GM21737 (cell line): ENCODE measurements at regions not wholly inside any gene's neighbourhood (a gene's known extent, or its start where the extent isn't known, plus 50 kb on each side); places are given as distances from the start of the nearest gene placed in this dataset.
"Not testable (repeated sequence)": the region's sequence is repeated elsewhere in the genome, so short reads cannot be mapped to it uniquely, and the experiment has no call there.

Source experiments
- ATAC-seq: cut with Tn5 transposase; IDR thresholded peaks from one replicate; pipeline ENCODE4 v1.9.1; 2021; ENCODE audit warnings: mild to moderate bottlenecking, moderate library complexity; ENCODE audit not compliant: unreplicated experiment

DNA sequence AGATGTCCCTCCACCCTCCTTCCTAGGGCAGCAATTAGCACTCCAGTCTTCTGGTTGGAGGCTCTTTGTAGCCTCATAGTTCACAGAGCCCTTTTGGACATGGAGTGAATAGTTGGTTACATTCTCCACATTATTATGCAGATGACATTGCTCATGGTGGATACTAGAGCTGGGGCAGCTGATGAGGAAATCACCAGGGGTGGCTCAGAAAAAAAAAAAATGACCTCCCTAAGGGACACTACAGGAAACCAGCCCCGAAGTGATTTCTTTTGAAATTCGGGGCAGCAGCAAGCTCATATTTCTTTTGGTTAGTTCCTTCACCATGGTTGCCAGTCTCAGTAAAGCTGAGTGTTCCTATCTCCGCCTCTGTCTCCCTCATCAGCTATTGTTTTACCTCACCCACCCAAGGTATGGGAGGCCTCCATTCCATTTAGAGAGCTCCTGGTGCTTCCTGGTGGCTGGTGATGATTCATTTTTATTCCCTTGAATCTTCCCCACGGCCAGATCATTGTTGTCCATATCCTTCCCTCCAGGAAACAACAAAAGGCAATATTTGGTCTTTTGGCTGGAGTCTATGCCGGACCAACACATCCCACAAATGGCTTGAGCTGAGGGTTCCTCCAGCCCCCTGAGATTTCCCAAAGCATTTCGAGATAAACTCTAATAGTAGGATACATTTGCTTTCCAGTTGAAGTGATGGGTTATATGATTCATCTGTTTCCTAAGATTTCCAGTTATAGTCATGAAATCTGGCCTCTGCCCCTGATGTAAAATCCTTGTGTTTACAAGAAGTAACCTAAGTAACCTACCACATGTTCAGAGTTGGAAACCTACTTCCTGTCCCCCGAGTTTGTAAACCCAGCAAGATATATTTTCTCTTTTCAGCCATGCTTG is 56.2 kb upstream of the NID2 start:
- no peak for ATAC-seq

DNA sequence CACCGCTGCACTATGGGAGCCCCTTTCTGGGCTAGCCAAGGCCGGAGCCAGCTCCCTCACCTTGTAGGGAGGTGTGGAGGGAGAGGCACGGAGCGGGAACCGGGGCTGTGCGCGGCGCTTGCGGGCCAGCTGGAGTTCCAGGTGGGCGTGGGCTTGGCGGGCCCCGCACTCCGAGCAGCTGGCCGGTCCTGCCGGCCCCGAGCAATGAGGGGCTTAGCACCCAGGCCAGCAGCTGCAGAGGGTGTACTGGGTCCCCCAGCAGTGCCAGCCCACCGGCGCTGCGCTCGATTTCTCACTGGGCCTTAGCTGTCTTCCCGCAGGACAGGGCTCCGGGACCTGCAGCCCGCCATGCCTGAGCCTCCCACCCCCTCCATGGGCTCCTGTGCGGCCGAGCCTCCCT is 53.3 kb upstream of the NID2 start:
- not testable (repeated sequence) for ATAC-seq

DNA sequence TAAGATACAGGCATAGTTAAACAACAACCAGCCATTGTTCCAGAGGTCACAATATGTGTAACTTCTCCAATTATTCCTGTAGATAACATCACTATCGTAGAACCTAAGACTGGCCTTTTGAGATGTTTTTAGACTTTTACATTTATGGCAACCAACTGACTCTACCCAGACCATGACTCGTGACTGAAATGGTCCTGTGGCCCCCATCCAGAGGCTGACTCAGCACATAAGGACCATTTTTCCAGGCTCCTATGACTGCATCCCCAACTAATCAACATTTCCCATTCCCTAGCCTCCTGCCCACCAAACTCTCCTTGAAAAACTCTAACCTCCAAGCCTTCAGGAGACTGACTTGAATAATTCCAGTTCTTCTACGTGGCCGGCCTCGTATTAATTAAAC is 52.6 kb upstream of the NID2 start:
- no peak for ATAC-seq

DNA sequence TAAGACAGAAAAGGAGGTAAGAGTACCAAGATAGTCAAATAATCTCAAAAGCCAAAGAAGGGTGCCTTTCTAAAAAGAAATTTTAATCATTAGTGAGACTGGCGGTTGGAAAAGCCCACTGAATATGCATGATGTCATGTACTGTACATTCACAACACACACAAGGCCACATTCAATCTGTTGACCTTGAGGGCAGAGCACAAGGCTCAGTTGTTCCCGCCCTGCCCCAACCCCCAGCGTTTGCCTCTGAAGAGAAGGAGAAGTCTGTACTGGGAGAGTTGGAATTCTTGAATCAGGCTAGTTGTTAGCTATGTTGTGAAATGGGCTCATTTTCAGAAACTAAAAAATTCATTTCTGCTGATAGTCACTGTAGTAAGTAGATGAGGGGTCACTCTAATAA is 50.2 kb upstream of the NID2 start:
- no peak for ATAC-seq
